SH-SY5Y (cell line): ENCODE measurements at regions not wholly inside any gene's neighbourhood (a gene's known extent, or its start where the extent isn't known, plus 50 kb on each side); places are given as distances from the start of the nearest gene placed in this dataset.

Experiments
- GATA2 ChIP-seq: IDR thresholded peaks from 2 replicates; pipeline ENCODE4 v1.6.1; 2011; ENCODE audit warnings: mild to moderate bottlenecking, low read depth, low read length
- GATA3 ChIP-seq: IDR thresholded peaks from 2 replicates; pipeline ENCODE4 v1.6.1; 2011; ENCODE audit warnings: low read depth, mild to moderate bottlenecking, low read length, moderate library complexity

DNA sequence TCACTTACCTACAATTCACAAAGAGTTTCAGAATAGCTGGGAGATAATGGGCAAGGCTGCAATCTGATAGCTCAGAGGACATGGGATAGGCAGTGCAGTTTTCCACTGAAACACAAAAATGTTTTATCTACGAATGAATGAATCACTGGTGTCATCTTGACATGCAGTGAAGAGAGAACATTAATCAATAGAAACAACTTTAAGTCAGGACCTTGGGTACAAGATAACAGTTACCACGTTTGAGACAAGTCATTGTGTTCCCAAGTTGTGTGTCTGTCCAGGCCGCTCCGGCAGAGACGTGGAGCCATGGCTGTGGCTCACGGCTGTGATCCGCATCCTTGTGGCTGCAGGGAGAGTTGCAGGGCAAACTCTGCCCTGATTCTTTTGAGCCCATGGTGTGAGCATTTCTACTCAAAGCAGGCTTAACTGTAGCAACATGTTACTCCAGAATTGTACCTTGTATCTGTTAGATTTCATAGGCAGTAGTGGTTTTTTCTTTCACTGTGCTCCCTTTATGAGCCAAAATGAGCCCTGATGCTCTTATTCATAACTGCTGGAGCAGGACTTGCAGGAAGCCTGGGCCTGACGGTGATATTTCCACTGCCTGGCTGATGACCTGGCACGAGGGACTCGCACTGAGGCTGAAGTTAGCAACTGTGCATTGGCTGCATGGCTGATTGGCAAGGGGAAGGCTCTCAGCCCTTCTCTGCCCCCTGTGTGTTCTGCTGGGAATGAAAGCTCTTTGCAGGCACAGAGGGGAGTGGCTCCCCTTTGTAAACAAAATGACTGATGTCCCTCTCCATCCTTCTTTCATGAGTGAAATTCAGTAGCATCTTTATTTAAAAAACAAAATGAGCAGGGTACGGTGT is 465.2 kb downstream of the AJAP1 start:
- TF ChIP-seq GATA3 (no peak), GATA2 (no peak)
